GM18858 (cell line): ENCODE measurements at regions not wholly inside any gene's neighbourhood (a gene's known extent, or its start where the extent isn't known, plus 50 kb on each side); places are given as distances from the start of the nearest gene placed in this dataset.
"Not testable (repeated sequence)": the region's sequence is repeated elsewhere in the genome, so short reads cannot be mapped to it uniquely, and the experiment has no call there.

ENCODE experiments used
- ATAC-seq: cut with Tn5 transposase; IDR thresholded peaks from one replicate; pipeline ENCODE4 v1.9.1; 2021; ENCODE audit not compliant: unreplicated experiment

GRCh38 chr2:61774351-61774750 is 79.5 kb downstream of the FAM161A start:
- ATAC-seq, result no peak

DNA sequence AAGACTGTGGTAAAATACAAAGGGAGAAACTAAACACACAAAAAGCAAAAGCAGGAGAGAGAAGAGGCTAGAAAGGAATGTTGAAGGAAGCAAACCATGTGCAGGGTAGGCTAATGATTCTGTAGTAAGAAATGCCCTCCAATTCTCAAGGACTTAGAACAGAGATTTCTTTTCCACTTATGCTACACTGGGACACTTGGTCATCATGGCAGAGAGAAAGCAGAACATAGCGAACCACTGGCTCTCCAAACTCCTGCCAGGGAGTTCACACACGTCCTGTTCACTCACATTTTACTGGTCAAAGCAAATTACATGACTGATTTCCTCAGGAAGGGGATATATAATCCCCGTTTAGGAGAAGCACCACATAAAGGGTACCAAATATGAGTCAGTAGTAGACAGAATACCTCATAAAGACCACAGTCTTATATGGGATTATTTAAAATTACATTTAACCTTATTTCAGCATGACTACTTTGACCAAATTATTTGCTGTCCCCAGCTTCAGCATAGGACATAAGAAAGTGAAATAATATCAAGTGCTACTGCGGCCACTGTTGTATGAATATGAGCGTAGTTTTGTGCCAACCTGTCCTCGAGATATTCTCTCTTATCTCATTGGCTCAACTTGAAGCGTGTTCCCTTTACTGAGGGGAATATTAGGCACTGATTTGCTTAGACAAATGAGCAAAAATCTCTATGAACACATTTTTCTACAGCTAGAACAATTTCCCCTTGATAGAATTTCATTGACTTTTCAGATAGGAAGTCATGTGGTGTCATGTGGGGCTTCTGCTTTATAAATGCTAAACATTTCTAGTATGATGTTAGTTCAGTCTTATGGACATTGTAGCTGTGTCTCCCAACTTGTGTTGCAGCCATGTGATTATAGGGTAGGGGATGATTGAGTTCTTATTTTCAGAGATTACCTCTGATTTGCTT is 81.7 kb downstream of the FAM161A start:
- no peak for ATAC-seq

DNA sequence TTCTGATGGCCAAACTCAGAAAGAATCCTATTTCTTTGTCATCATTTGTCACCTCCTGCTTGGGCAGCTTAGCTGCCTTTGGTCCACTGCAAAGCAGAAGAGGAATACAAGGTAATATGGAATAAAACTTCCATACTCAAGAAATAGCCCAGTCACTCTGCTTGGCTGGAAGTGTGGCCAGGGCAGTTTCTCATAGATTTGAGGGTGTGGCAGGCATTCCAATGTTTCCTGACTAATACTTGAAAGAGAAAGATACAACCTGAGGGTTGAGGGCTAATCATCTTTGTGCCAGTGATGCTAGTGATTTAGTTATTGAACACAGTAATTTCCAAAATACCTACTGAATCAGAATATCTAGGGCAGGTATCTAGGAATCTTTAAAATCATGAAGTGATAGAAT is 83.1 kb downstream of the FAM161A start:
- ATAC-seq, result no peak

- ATAC-seq, result no peak
Measured at GRCh38 chr2:61770298-61770697, 83.6 kb downstream of the FAM161A start.

DNA sequence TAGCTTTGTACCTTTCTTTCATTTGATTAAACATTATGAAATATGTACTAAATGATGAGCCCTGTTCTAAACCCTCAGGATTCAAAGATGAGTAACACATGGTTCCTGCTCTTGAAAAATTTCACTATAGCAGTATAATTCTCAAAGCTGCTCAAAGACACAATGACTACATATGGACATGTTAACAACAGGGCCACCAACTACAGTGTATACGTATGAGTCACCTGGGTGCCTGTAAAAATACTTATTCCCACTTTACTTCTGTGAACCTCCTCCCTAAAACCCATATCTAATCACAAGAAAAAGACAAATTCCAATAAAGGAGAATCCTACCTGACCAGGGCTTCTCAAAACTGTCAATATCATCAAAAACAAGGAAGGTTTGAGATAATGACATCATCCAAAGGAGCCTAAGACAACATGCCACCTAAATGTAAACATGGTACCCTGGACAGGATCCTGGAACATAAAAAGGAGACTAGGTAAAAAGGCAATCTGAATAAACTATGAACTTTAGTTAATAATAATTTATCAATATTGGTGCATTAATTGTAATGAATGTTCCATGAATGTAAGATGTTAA is 84.7 kb downstream of the FAM161A start:
- no peak for ATAC-seq

DNA sequence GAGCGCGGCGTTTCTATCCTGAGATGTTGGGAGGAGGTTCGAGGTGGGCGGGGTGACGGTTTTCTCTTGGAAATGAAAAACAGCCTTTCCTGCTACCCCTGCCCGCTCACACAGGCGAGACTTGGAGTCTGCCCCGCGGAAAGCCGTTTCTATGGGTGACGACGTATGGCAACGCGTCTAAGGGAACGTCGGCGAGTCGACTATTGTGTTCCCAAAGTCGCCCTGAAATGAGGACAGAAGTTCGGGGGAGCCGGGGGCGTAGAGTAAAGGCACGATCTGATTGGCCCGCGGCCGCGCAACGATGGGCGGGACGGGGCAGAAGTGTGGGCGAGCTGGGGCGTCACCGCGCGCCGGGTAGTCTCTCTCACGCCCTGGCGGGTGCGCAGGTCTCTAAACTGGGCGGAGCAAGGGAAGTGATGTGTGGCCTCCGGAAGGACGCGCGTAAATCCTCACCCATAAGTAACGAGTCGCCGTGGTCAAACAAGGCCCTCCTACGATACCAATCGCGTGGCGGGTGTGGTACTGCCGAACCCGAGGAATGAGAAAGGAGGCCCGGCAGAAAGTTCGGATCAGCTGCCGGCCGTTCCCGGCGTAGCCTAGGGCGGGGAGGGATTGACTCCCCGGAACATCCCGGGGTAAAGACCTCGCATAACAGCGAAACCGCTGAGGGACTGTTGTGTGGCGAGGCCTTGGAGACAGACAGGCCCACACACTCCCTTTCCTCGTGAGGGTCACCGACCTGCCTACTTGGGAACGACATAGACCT is 89.6 kb downstream of the FAM161A start:
- peak; percentile 94 for ATAC-seq

DNA sequence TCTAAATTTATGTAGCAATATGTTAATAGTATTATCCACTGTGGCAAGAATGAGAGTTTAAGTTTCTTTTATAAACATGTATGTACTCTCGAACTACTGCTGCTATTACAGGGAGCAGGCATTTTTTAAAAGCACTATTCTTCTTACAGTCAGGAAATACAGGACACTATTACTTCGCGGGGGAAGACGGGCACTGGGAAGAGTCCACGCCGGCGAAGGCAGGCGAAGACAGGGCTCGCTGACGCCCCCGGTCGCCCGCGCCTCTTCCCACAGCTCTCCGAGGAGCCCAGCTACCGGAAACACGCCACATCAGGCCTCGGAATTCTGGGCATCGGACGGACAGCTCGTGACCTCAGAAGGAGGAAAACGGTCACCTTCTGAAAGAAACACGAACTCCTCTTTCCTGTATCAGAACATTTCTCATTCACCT is 90.2 kb downstream of the FAM161A start:
- ATAC-seq, result no peak

DNA sequence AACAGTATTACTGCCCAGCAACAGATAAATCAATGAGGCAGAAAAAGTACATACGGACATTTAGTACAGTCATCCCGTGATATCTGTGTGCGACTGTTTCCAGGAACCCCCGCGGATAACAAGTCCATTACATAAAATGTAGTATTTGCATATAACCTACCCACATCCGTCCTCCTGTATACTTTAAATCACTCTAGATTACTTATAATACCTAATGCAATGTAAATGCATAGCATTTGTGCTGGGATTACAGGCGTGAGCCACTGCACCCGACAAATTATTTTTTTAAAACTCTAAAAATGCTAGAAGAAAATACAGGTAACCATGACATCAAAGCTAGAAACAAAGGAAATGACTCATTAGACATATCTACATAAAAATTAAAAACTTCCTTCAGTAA is 91.6 kb downstream of the FAM161A start:
- ATAC-seq, result no peak

GRCh38 chr2:61759718-61760117 is 94.1 kb downstream of the FAM161A start:
- ATAC-seq, result no peak

GRCh38 chr2:61759005-61759404 is 94.9 kb downstream of the FAM161A start:
- ATAC-seq, result no peak

DNA sequence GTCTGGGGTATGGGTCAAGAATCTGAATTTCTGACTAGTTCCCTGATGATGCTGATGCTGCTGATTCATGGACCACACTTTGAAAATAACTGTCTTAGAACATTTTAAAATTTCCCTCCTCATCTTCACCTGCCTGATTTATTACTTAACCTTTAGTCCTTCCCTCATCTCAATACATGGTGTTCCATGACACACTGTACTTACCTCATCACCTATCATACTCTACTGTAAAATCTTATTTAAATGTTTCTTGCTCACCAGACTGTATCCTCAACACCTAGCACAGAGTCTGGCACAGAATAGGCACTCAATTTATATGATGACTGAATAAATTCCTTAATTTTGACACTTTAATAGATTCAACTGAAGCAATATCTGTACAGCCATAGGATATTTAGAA is 95.7 kb downstream of the FAM161A start:
- ATAC-seq, result no peak

DNA sequence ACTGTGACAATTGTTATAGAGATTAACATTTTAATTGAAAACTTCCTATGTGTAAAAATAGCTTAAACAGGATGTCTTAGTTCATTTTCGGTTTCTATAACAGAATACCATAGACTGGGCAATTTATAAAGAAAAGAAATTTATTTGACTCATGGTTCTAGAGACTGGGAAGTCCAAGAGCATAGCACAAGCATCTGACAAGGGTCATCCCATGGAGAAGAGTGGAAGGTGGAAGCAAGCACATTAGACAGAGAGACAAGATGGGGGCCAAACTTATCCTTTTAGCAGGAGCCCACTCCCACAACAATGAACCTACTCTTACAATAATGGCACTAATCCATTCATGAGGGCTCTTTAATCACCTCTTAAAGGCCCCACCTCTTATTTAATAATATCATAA is 100.3 kb downstream of the FAM161A start:
- ATAC-seq, result no peak

- no peak for ATAC-seq
Measured at GRCh38 chr2:61750624-61751023, 103.2 kb downstream of the FAM161A start.

- no peak for ATAC-seq
Measured at GRCh38 chr2:61742955-61743354, 110.9 kb downstream of the FAM161A start.

- no peak for ATAC-seq
Measured at GRCh38 chr2:61737841-61738240, 116.0 kb downstream of the FAM161A start.

DNA sequence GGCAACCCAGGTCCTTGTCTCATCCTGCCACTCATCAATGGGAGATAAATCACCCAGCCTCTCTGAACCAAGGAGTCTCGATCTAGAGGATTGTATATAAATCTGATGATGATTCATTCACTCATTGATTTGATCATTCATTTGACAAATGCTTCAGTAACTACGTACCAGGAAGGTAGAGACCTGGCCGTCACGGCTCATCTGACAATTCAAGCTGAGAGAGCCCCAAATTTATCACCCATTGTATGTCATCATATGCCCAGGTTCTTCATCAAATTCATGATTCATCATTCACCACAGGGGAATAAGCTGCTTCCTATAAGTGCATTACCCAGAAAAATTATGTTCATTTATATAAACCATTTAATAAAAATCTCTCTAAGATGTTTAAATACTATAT is 116.9 kb downstream of the FAM161A start:
- no peak for ATAC-seq

DNA sequence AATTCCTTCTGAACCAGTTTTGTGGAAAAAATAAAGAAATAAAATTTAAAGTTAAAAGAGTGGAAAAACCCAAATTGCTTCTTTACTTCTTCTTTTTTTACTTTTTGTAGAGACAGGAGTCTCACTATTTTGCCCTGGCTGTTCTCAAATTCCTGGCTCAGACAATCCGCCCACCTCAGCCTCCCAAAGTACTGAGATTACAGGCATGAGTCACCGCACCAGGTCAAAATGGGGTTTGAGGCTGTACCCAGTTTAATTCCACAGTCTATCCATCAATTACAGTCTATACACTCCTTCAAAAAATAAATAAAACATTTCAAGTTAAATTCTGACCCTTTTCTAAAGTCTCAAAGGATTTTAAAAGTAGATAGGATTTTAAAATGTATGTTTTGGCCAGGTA is 120.3 kb downstream of the FAM161A start:
- ATAC-seq, result no peak

GRCh38 chr2:61732787-61733186 is 121.1 kb downstream of the FAM161A start:
- no peak for ATAC-seq

- no peak for ATAC-seq
Measured at GRCh38 chr2:61727746-61728145, 126.1 kb downstream of the FAM161A start.

DNA sequence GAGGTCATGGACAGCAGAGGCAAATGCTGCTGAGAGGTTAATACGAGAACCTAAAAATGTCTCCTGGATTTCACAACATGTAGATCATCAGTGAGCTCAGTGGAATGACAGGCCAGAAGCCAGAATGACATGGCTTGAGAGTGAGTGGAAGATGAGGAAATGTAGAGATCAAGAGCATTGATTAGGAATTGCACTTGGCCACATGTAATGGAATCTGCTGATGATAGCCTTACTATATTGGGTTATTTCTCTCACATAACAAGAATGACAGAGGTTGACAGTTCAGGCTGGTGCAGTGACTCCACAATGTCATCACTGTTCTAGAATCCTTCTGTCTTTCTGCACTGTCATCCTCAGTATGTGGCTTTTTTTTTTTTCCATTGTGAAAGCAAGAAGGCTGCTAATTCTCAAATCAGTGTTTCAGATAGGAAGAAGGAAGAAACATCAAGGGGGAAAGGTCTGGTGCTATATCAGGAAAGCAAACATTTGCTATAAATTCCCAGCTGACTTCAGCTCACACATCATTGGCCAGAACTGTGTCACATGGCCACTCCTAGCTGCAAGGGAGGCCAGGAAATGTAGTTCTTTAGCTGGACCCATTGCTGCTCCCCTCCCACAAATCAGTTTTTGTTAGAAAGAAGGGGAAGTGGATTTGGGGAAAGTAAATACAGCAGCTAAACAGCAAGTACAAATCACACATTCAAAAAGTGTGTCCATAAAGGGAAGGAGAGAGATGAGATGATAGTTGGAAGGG is 127.2 kb downstream of the FAM161A start:
- no peak for ATAC-seq

DNA sequence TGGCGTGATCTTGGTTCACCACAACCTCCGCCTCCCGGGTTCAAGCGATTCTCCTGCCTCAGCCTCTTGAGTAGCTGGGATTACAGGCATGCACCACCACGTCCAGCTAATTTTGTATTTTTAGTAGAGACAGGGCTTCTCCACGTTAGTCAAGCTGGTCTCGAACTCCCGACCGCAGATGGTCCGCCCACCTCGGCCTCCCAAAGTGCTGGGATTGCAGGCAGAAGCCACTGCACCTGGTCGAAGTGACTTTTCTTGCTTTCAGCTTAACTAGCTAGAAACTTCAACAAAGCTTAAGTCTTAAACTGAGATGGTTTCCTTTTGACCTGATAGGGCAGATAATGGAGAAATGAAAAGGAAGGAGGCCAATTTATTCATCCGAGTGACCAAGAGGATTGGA is 130.5 kb downstream of the FAM161A start:
- not testable (repeated sequence) for ATAC-seq
